ENCODE measurements at regions not wholly inside any gene's neighbourhood (a gene's known extent, or its start where the extent isn't known, plus 50 kb on each side); places are given as distances from the start of the nearest gene placed in this dataset.

DNA sequence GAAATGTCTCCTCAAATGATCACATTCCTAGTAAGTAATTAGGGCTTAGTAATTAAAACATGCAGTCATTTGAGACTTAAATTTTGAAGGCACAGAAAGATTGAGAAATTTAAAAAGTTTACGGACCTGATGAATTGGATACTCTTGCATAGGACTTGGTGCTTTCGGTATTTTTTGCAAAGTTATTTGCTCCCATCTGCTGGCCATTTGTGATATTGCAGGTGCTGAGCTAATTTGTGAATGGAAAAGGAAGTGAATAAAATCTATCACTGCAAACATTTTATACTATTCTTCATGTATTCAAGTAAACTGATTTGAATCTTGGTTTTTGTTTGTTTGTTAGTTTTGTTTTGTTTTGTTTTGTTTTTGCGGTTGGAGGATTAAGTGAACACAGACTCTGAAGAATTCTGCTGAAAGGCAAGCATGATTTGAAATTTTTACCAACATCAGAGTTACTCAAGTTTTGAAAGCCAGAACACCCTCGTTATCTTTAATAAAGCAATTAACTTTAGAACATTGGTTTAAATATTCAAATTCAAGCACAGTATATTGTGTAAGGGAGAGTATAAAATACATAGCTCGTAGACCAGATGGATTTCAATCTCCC, 689.5 kb upstream of the RBFOX1 start:
- TF ChIP-seq, protein P1, sequence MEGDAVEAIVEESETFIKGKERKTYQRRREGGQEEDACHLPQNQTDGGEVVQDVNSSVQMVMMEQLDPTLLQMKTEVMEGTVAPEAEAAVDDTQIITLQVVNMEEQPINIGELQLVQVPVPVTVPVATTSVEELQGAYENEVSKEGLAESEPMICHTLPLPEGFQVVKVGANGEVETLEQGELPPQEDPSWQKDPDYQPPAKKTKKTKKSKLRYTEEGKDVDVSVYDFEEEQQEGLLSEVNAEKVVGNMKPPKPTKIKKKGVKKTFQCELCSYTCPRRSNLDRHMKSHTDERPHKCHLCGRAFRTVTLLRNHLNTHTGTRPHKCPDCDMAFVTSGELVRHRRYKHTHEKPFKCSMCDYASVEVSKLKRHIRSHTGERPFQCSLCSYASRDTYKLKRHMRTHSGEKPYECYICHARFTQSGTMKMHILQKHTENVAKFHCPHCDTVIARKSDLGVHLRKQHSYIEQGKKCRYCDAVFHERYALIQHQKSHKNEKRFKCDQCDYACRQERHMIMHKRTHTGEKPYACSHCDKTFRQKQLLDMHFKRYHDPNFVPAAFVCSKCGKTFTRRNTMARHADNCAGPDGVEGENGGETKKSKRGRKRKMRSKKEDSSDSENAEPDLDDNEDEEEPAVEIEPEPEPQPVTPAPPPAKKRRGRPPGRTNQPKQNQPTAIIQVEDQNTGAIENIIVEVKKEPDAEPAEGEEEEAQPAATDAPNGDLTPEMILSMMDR (IDR thresholded peaks at IDR 0.05) = peak; percentile 57 to 78 (median 73)
- no peak for TF ChIP-seq POLR2A (IDR thresholded peaks at IDR 0.05)
- Histone ChIP-seq H3K27me3 (no peaks in the 10 kb centered on the region), H3K9me3 (no peaks in the 10 kb centered on the region), H3K4me1 (no peaks in the 10 kb centered on the region), H3K27ac (no peak overlapping the region), H3K4me3 (no peak overlapping the region), H3K36me3 (no peaks in the 10 kb centered on the region)
- intact Hi-C loops (cut with DNase I; ENCODE audit: low total_unique reads) = no loop called here
- DNase-seq = no peak

DNA sequence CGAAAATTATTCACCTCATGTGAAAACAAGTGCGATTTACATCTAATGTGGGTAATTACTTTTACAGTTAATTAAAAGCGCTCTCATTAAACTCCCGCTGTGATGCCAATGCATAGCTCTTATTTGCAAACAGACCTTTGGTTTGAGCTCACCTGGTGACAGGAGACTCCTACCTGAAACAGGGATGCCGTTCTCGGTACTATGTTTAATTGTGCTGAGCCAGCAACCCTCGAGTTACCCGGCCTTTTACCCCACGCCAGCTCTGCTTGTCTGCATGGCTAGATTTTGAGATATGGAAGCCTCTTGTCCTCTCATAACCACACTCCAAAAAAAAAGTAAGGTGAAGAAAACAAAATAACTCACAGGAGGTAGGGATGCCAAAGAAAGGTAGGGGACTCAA, 690.4 kb upstream of the RBFOX1 start:
- intact Hi-C loops (cut with DNase I; ENCODE audit: low total_unique reads) = no loop called here
- TF ChIP-seq, protein P1 (IDR thresholded peaks at IDR 0.05) = no peak
- TF ChIP-seq POLR2A (IDR thresholded peaks at IDR 0.05) = no peak
- no peaks in the 10 kb centered on the region for H3K27me3 ChIP-seq

DNA sequence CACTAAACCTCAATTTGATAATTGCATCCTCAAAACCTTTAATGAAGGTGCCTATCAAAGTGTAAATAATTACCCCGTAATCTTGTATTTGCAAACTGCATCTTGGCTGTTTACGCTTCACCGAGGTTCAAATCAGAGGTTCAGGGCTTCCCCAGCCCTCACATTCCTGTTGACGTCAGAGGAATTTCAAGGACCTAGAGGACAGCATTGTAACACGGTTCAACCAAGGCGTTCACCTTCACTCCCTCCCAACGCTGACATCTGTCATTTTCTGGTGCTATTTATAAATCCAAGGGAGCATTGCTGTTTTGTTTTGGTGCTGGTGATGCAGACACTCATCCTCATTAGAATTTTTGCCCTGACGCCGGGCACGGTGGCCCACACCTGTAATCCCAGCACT, 691.6 kb upstream of the RBFOX1 start:
- Histone ChIP-seq H3K27ac (no peak overlapping the region), H3K4me3 (no peak overlapping the region), H3K9me3 (no peaks in the 10 kb centered on the region), H3K27me3 (no peaks in the 10 kb centered on the region), H3K36me3 (no peaks in the 10 kb centered on the region), H3K4me1 (no peaks in the 10 kb centered on the region)
- TF ChIP-seq POLR2A (IDR thresholded peaks at IDR 0.05) = no peak
- intact Hi-C loops (cut with DNase I; ENCODE audit: low total_unique reads) = no loop called here
- no peak for DNase-seq

More for the DNA sequence above, 690.4 kb upstream of the RBFOX1 start:
- Histone ChIP-seq H3K4me1 (no peaks in the 10 kb centered on the region), H3K4me3 (no peak overlapping the region), H3K27ac (no peak overlapping the region), H3K9me3 (no peaks in the 10 kb centered on the region), H3K36me3 (no peaks in the 10 kb centered on the region)
- no peak for DNase-seq

DNA sequence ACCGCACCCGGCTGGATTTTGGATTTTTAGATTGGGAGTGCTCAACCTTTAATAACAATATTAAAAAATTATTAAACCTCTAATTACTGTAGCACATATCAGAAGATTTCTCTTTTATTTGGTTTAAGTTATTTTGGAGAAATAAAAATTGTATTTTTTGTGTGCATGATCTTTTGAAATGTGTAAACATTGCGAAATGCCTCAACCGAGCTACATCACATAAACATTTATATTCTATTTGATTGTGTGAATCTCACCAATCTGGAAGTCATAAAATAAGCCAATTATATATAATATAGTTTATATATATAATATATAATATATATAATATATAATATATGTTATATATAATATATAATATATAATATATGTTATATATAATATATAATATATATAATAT, 696.2 kb upstream of the RBFOX1 start:
- Histone ChIP-seq H3K4me1 (no peaks in the 10 kb centered on the region), H3K36me3 (no peaks in the 10 kb centered on the region), H3K27ac (no peak overlapping the region), H3K4me3 (no peak overlapping the region), H3K27me3 (no peaks in the 10 kb centered on the region), H3K9me3 (no peaks in the 10 kb centered on the region)
- intact Hi-C loops (cut with DNase I; ENCODE audit: low total_unique reads) = no loop called here
- no peak for DNase-seq
- TF ChIP-seq, protein P1 (IDR thresholded peaks at IDR 0.05) = no peak
- TF ChIP-seq POLR2A (IDR thresholded peaks at IDR 0.05) = no peak

DNA sequence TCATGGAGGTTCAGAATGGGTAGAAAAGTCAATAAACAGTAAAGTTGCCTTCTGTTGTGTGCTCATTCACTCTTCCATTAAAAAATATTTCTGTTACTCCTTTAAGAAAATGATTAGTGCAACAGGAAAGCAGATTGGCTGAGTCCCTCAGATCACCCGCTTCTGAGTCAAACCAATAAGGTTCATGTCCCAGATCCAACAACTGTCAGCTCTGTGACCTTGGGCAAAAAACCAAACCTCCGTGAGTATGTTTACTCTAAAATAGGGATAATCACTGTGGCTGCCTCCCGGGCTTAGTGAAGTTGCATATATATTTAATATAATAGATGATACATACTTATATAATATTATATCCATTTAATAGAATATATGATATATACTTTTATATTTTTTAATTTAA, 698.5 kb upstream of the RBFOX1 start:
- H3K27me3 ChIP-seq = no peaks in the 10 kb centered on the region
- H3K9me3 ChIP-seq = no peaks in the 10 kb centered on the region
- no peak for DNase-seq
- TF ChIP-seq POLR2A (IDR thresholded peaks at IDR 0.05) = no peak
- TF ChIP-seq, protein P1 (IDR thresholded peaks at IDR 0.05) = no peak
- no peak overlapping the region for H3K27ac ChIP-seq
- no peak overlapping the region for H3K4me3 ChIP-seq
- intact Hi-C loops (cut with DNase I; ENCODE audit: low total_unique reads) = no loop called here
- H3K4me1 ChIP-seq = no peaks in the 10 kb centered on the region
- no peaks in the 10 kb centered on the region for H3K36me3 ChIP-seq

DNA sequence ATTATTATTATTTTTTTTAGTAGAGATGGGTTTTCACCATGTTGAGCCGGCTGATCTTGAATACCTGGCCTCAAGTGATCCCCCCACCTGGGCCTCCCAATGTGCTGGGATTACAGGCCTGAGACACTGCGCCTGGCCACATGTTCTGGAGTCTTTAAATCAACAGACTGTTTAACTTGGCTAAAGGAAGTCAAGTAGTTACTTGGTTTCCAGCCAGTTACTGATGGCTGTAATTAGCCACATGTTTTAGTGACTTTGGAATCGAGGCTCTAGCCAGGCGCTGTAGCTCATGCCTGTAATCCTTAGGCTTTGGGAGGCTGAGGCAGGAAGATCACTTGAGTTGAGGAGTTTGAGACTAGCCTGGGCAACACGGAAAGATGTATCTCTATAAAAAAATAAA, 699.2 kb upstream of the RBFOX1 start:
- no peaks in the 10 kb centered on the region for H3K36me3 ChIP-seq
- no peak overlapping the region for H3K27ac ChIP-seq
- no peaks in the 10 kb centered on the region for H3K27me3 ChIP-seq
- DNase-seq = no peak
- H3K9me3 ChIP-seq = no peaks in the 10 kb centered on the region
- intact Hi-C loops (cut with DNase I; ENCODE audit: low total_unique reads) = no loop called here
- no peaks in the 10 kb centered on the region for H3K4me1 ChIP-seq
- TF ChIP-seq, protein P1 (IDR thresholded peaks at IDR 0.05) = no peak
- TF ChIP-seq POLR2A (IDR thresholded peaks at IDR 0.05) = no peak
- H3K4me3 ChIP-seq = no peak overlapping the region

Measured in uterus (tissue), 3 donors.